Stomach (tissue), 4 donors: ENCODE measurements at regions not wholly inside any gene's neighbourhood (a gene's known extent, or its start where the extent isn't known, plus 50 kb on each side); places are given as distances from the start of the nearest gene placed in this dataset.

Source experiments
- CTCF ChIP-seq, 7 experiments: fragments of 450-650 bp in 4 of 7; fragments of 200-600 bp in 3 of 7; sonication (generic) in 3 of 7; IDR thresholded peaks; one replicate each; pipeline ENCODE4 v1.5.1; 2016 to 2019; ENCODE audit warnings: antibody characterized with exemption in 7 of 7, control low read depth in 2 of 7, mild to moderate bottlenecking in 1 of 7
- EP300 ChIP-seq: sonication (generic); formaldehyde crosslinking; IDR thresholded peaks from one replicate; pipeline ENCODE4 v1.6.1; 2017; ENCODE audit warnings: antibody characterized with exemption
- POLR2A ChIP-seq, 4 donors: fragments of 450-650 bp; IDR thresholded peaks; one replicate each; pipeline ENCODE4 v1.6.1; 2016; ENCODE audit warnings: antibody characterized with exemption in 4 of 4, control low read depth in 2 of 4, mild to moderate bottlenecking in 1 of 4, moderate library complexity in 1 of 4
- POLR2AphosphoS5 ChIP-seq, 3 donors: sonication (generic); formaldehyde crosslinking; IDR thresholded peaks; one replicate each; pipeline ENCODE4 v1.6.1; 2016; ENCODE audit warnings: antibody characterized with exemption in 3 of 3

- TF ChIP-seq CTCF (IDR thresholded peaks at IDR 0.05) (no peak), POLR2A (IDR thresholded peaks at IDR 0.05) (no peak), POLR2AphosphoS5 (IDR thresholded peaks at IDR 0.05) (no peak), EP300 (no peak)
Observed at GRCh38 chr18:56065086-56065485, 477.1 kb upstream of the TCF4 start.
